Hepatocyte (in vitro differentiated cells): ENCODE measurements at regions not wholly inside any gene's neighbourhood (a gene's known extent, or its start where the extent isn't known, plus 50 kb on each side); places are given as distances from the start of the nearest gene placed in this dataset.

Experiments
- EZH2 ChIP-seq: fragments of 200-600 bp; sonication (generic); IDR thresholded peaks from 2 replicates; pipeline ENCODE4 v1.6.1; 2016; ENCODE audit warnings: antibody characterized with exemption, mild to moderate bottlenecking, borderline replicate concordance
- TF ChIP-seq, protein P1 (sequence below): fragments of 200-600 bp; sonication (generic); IDR thresholded peaks from 2 replicates; pipeline ENCODE4 v1.5.1; 2016; ENCODE audit warnings: antibody characterized with exemption, mild to moderate bottlenecking; ENCODE audit not compliant: poor library complexity

- TF ChIP-seq, protein P1, sequence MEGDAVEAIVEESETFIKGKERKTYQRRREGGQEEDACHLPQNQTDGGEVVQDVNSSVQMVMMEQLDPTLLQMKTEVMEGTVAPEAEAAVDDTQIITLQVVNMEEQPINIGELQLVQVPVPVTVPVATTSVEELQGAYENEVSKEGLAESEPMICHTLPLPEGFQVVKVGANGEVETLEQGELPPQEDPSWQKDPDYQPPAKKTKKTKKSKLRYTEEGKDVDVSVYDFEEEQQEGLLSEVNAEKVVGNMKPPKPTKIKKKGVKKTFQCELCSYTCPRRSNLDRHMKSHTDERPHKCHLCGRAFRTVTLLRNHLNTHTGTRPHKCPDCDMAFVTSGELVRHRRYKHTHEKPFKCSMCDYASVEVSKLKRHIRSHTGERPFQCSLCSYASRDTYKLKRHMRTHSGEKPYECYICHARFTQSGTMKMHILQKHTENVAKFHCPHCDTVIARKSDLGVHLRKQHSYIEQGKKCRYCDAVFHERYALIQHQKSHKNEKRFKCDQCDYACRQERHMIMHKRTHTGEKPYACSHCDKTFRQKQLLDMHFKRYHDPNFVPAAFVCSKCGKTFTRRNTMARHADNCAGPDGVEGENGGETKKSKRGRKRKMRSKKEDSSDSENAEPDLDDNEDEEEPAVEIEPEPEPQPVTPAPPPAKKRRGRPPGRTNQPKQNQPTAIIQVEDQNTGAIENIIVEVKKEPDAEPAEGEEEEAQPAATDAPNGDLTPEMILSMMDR, result no peak
- no peak for TF ChIP-seq EZH2
These were observed 507.2 kb downstream of the CDH26 start for GRCh38 chr20:60465439-60465838.
